OCI-LY1 (cell line): ENCODE measurements at regions not wholly inside any gene's neighbourhood (a gene's known extent, or its start where the extent isn't known, plus 50 kb on each side); places are given as distances from the start of the nearest gene placed in this dataset.

Source experiments
- EZH2 ChIP-seq: fragments of 200-600 bp; sonication (generic), shearing (Covaris generic); IDR thresholded peaks from 2 replicates; pipeline ENCODE4 v1.8.0; 2017; ENCODE audit warnings: borderline replicate concordance, mixed run types, mild to moderate bottlenecking, antibody characterized with exemption, low read length, moderate library complexity, mixed read lengths
- TF ChIP-seq, protein P1 (sequence below): fragments of 200-600 bp; sonication (generic), shearing (Covaris generic); IDR thresholded peaks from 2 replicates; pipeline ENCODE4 v1.5.1; 2017; ENCODE audit warnings: mild to moderate bottlenecking, antibody characterized with exemption, low read length, moderate library complexity, mixed read lengths

- TF ChIP-seq, protein P1, sequence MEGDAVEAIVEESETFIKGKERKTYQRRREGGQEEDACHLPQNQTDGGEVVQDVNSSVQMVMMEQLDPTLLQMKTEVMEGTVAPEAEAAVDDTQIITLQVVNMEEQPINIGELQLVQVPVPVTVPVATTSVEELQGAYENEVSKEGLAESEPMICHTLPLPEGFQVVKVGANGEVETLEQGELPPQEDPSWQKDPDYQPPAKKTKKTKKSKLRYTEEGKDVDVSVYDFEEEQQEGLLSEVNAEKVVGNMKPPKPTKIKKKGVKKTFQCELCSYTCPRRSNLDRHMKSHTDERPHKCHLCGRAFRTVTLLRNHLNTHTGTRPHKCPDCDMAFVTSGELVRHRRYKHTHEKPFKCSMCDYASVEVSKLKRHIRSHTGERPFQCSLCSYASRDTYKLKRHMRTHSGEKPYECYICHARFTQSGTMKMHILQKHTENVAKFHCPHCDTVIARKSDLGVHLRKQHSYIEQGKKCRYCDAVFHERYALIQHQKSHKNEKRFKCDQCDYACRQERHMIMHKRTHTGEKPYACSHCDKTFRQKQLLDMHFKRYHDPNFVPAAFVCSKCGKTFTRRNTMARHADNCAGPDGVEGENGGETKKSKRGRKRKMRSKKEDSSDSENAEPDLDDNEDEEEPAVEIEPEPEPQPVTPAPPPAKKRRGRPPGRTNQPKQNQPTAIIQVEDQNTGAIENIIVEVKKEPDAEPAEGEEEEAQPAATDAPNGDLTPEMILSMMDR, result no peak
- no peak for TF ChIP-seq EZH2
Observed at GRCh38 chr2:185130685-185131084, 532.4 kb downstream of the ZNF804A start.
